Thoracic aorta (tissue), 2 donors: ENCODE measurements at regions not wholly inside any gene's neighbourhood (a gene's known extent, or its start where the extent isn't known, plus 50 kb on each side); places are given as distances from the start of the nearest gene placed in this dataset.

Experiments used
- ATAC-seq: fragments of 150-250 bp; one replicate; pipeline ENCODE4 v1.8.0; 2017; ENCODE audit warnings: low read depth; ENCODE audit not compliant: insufficient number of reproducible peaks, low FRiP score
- DNase-seq: peaks from one replicate; pipeline ENCODE4 v3.0.0-alpha.2; 2020; ENCODE audit warnings: low spot score
- H3K27ac ChIP-seq, 2 donors: fragments of 200-600 bp; sonication (generic); 1 replicate in 1 of 2; 2 replicates in 1 of 2; pipeline ENCODE4 v1.5.1; 2016; ENCODE audit warnings: mild to moderate bottlenecking in 2 of 2, moderate library complexity in 2 of 2
- H3K27me3 ChIP-seq: fragments of 200-600 bp; sonication (generic); replicated peaks from 2 replicates; pipeline ENCODE4 v1.6.0; 2016; ENCODE audit warnings: mild to moderate bottlenecking; ENCODE audit not compliant: insufficient read depth
- H3K36me3 ChIP-seq: fragments of 200-600 bp; sonication (generic); one replicate; pipeline ENCODE4 v1.5.1; 2016
- H3K4me1 ChIP-seq, 2 donors: fragments of 200-600 bp; sonication (generic); 1 replicate in 1 of 2; 2 replicates in 1 of 2; pipeline versions ENCODE4 v1.5.1 to v1.6.0; 2016; ENCODE audit warnings: low read depth in 2 of 2, mild to moderate bottlenecking in 1 of 2; ENCODE audit not compliant: control insufficient read depth in 1 of 2
- H3K4me3 ChIP-seq: fragments of 200-600 bp; sonication (generic); 2 replicates; pipeline ENCODE4 v1.5.1; 2016; ENCODE audit warnings: mild to moderate bottlenecking
- H3K9me3 ChIP-seq: fragments of 200-600 bp; sonication (generic); 2 replicates; pipeline ENCODE4 v1.5.1; 2016
- TF ChIP-seq, protein P1 (sequence below): fragments of 200-600 bp; sonication (generic); IDR thresholded peaks from one replicate; pipeline ENCODE4 v1.5.1; 2019; ENCODE audit warnings: antibody characterized with exemption

DNA sequence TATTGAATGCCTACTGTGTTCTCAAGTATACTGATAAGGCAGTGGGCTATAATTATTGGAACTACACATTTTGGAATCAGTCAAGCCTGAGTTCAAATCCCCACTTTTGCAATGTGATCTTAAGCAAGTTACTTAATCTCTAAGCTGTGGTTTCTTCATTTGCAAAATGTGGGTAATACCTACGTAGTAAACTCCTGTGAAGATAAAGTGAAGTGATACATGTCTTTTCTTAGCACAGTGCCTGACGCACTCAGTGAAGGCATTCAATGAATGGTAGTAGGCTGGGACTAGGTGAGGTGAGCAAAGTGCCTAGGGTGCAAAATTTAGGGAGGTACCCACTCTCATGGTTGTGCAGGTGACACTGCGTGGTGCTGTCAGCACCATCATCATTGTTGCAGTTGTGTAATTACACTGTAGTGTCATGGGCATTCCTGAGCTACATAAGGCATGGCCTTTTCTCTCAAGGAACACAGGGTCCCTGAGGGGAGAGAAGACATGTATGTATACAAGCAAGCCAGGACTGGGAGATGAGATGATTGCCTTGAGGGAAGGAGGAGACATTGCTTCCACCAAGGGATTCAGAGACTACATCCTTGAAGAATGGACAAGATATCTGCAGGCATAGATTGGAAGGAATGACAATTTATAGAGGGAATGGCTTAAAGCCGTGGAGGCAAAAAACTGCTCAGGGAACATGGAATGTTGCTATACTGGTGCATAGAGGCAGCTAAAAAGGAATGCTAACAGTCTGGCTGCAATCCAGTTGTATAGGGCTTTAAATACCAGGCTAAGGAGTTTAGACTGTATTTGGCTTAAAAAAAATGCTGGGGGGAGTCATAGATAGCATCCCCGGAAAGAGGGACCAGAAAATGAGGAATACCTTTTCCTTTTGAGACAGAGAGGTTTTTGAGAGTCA lies 129.2 kb upstream of the ARHGAP5 start:
- no peak for ATAC-seq

DNA sequence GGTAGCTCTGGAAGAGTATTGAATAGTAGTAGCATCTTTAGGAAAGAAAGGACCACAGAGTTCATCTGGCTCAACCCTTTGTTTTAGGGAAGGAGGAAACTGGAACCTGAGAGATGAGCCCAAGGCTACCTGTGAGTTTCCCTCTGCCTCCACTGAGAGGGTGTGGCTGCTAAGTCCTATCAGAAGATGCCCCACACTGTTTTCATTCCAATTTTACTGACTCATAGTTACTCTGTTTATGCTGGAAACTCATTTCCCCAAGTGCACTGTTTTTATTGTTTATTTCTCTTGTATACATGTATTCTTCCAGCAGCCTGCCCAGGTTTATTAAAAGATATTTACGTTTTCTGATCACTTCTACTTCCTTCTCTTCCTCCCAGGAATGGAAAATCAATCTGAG lies 127.4 kb upstream of the ARHGAP5 start:
- H3K4me3 ChIP-seq = no peak overlapping the region
- H3K9me3 ChIP-seq = no peaks in the 10 kb centered on the region
- no peaks in the 10 kb centered on the region for H3K36me3 ChIP-seq
- TF ChIP-seq, protein P1, sequence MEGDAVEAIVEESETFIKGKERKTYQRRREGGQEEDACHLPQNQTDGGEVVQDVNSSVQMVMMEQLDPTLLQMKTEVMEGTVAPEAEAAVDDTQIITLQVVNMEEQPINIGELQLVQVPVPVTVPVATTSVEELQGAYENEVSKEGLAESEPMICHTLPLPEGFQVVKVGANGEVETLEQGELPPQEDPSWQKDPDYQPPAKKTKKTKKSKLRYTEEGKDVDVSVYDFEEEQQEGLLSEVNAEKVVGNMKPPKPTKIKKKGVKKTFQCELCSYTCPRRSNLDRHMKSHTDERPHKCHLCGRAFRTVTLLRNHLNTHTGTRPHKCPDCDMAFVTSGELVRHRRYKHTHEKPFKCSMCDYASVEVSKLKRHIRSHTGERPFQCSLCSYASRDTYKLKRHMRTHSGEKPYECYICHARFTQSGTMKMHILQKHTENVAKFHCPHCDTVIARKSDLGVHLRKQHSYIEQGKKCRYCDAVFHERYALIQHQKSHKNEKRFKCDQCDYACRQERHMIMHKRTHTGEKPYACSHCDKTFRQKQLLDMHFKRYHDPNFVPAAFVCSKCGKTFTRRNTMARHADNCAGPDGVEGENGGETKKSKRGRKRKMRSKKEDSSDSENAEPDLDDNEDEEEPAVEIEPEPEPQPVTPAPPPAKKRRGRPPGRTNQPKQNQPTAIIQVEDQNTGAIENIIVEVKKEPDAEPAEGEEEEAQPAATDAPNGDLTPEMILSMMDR = no peak
- ATAC-seq = no peak
- H3K27ac ChIP-seq = no peak overlapping the region
- no peaks in the 10 kb centered on the region for H3K27me3 ChIP-seq
- H3K4me1 ChIP-seq = no peaks in the 10 kb centered on the region
- DNase-seq = no peak

More for the DNA sequence above, 129.2 kb upstream of the ARHGAP5 start:
- DNase-seq = no peak
- no peak overlapping the region for H3K27ac ChIP-seq
- TF ChIP-seq, protein P1 = no peak
- no peaks in the 10 kb centered on the region for H3K36me3 ChIP-seq
- no peaks in the 10 kb centered on the region for H3K4me1 ChIP-seq
- H3K9me3 ChIP-seq = no peaks in the 10 kb centered on the region
- no peaks in the 10 kb centered on the region for H3K27me3 ChIP-seq
- no peak overlapping the region for H3K4me3 ChIP-seq

DNA sequence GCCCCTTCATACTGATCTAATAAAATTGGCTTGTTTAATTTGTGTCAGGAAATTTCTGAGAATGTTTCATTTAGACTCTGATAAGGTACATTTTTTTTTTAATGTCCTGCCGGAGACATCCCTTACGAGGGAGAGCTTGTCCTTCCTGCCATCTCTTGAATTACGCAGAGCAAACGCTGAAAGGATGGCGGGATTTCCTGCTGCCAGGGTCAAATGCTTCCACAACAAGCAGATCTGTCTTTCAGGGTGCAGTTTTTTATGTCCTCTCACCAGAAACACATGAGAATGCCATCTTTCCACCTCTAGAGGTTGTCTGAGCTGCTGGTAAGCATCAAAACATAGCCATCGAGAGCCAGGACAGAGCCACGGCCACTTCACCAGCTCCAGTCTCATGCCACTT lies 126.8 kb upstream of the ARHGAP5 start:
- no peak overlapping the region for H3K27ac ChIP-seq
- H3K4me3 ChIP-seq = no peak overlapping the region
- no peak for ATAC-seq

DNA sequence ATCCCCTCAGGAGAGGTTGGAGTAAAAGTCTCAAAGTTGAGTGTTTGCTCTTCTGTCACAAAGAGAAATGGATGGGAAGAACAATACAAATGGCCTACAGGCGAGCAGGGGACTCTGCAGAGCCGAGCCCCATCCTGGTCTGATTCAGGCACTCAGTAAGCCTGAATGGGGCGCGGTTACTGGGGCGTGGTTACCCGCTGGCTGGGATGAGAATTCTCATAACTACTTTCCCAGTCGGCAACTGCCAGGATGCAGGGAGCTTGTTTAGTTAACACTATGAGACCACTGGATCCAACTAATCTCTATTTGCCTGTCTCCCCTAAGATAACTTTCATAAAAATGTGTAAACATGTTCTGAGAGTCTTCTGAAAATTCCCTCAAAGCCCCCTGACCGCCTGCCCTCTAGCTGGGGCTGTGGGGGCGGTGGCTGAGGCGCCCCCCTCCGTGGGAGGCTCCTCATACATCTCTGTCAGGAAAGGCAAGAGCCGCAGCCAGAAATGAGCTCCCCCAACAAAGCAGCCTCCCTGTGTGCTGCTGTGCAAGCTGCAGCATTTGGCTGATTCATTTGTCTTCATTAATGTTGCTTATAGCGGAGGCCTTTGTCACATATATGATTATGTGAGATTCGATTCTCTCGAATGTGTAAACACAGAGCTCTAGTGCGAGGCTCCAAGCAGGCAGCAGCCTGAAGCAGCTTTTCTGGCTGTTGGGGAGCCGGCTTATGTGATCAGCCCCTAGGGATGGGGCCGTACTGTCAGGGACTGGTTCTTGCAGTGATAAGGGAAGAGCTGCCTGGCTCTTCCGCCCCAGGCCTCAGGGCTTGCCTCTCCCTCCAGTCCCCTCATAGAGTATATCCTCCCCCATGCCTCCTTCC lies 126.1 kb upstream of the ARHGAP5 start:
- TF ChIP-seq, protein P1 = no peak
- no peaks in the 10 kb centered on the region for H3K36me3 ChIP-seq
- no peaks in the 10 kb centered on the region for H3K27me3 ChIP-seq
- no peak overlapping the region for H3K27ac ChIP-seq
- H3K4me1 ChIP-seq = no peaks in the 10 kb centered on the region
- H3K9me3 ChIP-seq = no peaks in the 10 kb centered on the region
- ATAC-seq (no peak), DNase-seq (no peak)
- H3K4me3 ChIP-seq = no peak overlapping the region

More for the DNA sequence above, 126.8 kb upstream of the ARHGAP5 start:
- H3K36me3 ChIP-seq = no peaks in the 10 kb centered on the region
- no peaks in the 10 kb centered on the region for H3K27me3 ChIP-seq
- TF ChIP-seq, protein P1 = no peak
- DNase-seq = no peak
- no peaks in the 10 kb centered on the region for H3K9me3 ChIP-seq
- H3K4me1 ChIP-seq = no peaks in the 10 kb centered on the region

DNA sequence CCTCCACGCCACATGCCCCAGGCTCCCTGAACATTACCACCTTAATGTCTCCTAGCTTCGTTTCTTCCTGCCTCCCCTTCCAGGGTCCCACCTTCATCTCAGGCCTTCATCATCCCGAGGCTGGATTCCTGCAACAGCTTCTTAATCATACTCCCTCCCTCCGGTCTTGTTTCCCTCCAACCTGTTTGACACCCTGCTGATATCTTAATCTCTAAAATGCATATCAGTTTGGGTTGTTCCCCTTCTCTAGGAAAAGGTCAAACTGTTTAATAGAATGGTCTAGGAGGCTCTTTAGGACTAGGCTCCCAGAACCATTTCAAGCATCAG lies 125.5 kb upstream of the ARHGAP5 start:
- DNase-seq = no peak
- Histone ChIP-seq H3K9me3 (no peaks in the 10 kb centered on the region), H3K27ac (no peak overlapping the region), H3K36me3 (no peaks in the 10 kb centered on the region), H3K4me3 (no peak overlapping the region), H3K27me3 (no peaks in the 10 kb centered on the region), H3K4me1 (no peaks in the 10 kb centered on the region)
- no peak for ATAC-seq
- TF ChIP-seq, protein P1 = no peak
